UCSD-AML1 (cell line): ENCODE measurements at regions not wholly inside any gene's neighbourhood (a gene's known extent, or its start where the extent isn't known, plus 50 kb on each side); places are given as distances from the start of the nearest gene placed in this dataset.
A peak's percentile ranks its signal among the peaks of the same experiment; 100 is the strongest.
"Not testable (repeated sequence)": the region's sequence is repeated elsewhere in the genome, so short reads cannot be mapped to it uniquely, and the experiment has no call there.

Experiments used
- DNase-seq: peaks from one replicate; lab custom pipeline; 2025; ENCODE audit not compliant: unreplicated experiment; lab: John Stamatoyannopoulos, UW

DNA sequence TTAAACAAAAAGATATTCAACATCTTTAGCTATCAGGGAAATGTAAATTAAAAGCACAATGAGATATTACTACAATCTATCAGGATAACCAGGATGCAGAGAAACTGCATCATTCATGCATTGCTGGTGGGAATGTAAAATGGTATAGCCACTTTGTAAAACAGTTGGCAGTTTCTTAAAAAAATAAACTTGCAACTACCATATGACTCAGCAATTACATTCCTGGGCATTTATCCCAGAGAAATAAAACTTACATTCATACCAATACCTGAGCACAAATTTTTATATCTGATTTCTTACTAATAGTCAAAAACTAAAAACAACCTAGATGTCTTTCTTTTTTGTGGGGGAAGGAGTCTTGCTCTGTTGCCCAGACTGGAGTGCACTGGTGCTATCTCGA lies 190.3 kb upstream of the TAB2 start:
- DNase-seq: no peak

DNA sequence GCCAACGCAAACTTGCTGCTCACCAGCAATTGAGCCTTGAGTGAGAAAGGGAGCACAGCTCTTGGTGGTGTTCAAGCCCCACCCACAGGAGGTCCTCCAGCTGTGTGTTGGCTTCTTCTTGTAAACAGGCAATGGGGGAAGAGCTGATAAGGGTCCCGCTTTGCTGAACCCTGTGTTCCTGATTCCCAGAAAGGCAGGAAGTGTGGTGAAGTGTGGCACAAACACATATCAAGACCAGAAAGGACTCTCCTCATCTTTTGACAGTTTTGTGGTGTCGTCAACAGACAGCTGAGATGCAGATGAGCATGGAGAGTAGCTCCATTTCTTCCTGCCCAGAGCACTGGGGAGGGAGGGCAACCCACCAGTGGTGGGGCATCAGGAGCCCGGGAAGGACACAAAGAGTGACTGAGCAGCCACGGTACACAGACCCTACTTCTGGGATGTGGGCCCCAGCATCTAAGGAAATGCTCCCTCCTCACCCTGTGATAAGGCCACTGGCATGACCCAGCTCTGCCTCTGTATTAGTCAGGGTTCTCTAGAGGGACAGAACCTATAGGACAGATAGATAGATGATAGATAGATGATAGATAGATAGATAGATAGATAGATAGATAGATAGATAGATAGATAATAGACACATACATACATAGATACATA lies 188.9 kb upstream of the TAB2 start:
- DNase-seq: peak; percentile 86

DNA sequence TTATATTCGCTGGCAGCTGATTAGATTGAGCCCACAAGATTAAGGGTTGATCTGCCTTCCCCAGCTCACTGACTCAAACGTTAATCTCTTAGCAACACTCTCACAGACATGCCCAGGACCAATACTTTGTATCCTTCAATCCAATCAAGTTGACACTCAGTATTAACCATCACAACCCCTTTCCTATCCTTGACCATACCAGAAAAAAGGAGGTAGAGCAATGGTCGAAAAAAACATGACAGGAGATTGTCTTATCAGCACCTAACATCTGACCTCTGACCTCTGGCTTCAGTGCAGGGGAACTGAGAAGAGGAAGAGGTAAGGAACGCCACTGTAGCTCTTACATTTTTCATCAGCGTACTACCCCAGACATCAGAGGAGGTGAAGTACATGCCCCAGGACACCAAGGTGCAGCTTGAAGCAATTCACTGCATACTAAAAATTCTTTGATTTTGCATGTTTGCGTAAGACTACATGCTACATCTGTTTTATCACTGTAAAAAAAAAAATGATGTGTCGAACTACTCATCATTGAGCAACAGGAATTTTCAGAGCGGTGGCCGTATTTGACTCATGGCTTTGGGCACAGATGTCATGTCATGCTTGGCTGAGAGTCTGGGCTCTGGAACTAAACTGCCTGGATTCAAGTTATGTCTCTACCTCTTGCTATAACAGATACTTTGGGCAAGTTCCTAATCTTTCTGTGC lies 188.0 kb upstream of the TAB2 start:
- no peak for DNase-seq

DNA sequence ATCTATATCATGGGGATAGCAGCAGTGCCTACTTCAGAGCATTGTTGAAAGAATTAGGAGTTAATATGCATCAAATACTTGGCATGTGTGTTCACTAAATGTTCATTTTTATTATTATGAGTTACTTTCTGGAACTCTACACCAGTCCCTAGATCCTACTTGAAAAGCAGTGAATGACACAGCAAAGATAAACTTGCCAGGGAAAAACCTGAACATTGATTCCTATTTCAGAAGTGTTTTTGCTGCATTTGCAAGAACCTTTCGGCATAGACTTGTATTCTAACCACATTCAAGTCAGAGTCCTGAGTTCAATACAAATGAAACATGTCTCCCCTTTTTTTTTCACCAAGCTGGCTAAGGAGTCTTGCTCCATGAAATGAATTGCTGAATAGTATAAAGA lies 187.4 kb upstream of the TAB2 start:
- DNase-seq: no peak

DNA sequence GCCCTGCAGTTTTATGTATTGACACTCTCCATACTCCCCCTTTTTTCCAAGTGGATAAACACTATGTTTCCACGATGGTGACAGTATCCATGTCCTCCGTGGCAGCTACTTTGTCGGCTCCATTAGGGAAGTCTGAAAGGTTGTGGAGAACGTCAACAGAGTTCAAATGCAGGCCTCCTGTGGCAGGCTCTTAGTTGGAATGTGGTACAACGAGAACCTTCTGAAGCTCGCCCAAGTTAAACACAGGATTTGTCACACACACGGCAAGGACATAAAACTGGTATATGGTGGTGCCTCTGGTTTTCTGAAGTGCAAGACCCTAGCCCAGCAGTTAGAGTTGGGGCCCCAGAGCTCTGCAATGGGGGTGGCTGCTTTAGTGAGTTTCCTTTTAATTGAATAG lies 187.0 kb upstream of the TAB2 start:
- no peak for DNase-seq

DNA sequence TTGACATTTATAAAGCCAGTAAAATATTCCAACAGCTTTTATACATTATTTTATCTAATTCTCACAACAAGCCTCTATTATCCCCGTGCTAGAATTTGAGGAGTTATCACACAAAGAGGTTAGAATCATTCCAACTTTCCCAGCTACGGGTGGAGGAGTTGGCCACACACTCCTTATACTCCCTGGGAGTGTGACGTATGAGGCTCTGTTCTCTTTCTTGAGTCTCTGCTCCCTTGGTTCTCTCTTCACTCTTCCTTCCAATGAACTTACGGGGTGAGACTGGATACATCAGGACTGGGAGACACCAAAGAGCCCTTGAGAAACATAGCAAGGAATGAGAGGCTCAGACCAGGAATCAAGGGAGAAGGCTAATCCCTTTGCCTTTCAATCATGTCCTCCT lies 185.6 kb upstream of the TAB2 start:
- DNase-seq: no peak

DNA sequence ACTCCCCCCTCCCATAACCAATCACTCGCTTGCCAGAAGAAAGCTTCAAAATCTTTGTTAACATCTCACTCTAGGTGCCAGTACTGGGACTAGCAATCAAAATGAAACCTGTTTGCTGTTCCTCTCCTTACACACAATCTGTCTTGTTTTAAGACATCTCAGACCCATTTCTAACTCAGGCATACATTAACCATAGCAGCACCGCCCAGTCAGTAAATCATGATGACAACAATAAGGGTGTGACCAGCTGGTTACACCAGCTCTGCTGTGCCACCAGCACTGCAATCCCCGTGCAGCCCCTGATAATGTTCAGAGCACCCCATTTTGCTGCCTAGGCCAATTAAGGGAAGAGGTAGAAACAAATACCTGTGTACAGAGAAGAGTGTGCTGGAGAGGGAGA lies 185.2 kb upstream of the TAB2 start:
- no peak for DNase-seq

DNA sequence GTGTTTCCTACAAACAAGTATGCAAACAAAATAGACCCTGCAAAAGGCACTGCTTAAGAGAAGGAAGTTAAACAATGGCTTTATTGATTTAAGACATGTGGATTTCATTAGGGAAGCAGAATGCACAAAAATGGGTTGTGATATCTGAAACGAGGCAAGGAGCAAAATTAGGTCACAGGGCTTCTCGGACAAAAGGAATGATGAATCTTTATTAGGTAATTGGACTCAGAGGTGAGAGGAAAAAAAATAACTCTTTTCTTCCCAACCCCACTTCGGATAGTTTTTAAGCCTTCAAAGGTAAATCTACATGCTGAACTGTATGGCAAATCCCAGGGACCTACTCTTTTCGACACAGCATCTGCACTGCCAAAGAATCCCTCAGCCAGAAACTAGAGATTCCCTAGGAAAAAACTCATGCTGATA lies 183.0 kb upstream of the TAB2 start:
- no peak for DNase-seq

DNA sequence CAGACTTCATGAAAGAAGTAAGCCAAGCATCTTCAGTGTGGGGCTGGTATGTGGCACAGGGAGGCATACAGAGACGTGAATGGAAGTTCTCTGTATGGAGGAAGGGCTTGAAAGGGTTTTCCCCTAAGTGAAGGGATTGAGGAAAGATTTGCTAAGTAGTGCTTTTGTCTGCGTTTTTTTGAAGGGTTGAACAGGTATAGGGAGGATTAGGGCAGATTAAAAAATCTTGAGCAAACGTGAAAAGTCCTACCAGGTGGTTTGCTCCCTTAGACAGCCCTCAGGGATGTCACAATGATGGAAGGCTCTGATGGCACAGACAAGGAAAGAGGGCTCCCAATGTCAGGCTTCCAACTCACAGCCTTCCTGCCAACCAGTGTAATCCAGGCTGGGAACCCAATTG lies 181.7 kb upstream of the TAB2 start:
- no peak for DNase-seq

DNA sequence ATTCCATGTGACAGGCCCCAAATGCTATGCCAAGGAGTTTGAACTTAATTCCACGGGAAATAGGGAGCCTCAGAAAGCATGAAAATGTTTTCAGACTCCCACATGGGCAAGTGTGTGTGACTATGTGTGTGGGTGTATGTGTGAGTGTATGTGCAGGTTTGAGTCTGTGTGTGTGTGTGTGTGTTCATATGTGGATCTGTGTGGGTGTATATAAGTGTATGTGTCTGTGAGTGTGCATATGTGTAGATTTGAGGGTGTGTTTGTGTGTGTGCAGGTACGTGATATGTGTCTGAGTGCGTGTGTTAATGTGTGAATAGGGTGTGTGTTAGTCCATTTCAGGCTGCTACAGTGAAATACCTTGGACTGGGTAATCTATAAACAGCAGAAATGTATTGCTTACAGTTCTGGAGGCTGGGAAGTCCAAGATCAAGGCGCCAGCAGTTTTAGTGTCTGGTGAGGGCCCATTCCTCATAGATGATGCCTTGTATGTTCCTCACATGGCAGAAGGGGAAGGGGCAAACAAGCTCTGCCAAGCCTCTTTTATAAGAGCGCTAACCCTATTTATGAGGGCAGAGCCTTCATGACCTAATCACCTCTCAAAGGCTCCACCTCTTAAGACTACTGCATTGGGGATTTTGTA lies 181.1 kb upstream of the TAB2 start:
- DNase-seq: no peak

DNA sequence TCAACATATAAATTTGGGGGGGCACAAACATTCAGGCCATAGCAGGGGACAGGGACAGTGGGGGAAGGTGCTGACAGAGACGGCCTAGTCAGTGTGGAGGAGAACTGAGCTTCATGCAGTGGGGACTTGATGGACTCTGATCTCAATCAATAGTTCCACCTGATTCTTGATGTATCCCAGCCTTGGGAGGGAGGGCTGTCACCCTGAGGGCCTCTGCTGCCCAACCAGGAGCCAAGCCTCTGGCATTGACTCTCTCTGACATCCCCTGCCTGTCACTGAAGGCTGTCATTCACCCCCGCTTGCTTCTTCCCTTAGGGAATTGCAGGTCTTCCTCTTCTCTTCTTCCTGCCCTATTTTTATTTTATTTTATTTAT lies 180.6 kb upstream of the TAB2 start:
- DNase-seq: no peak

DNA sequence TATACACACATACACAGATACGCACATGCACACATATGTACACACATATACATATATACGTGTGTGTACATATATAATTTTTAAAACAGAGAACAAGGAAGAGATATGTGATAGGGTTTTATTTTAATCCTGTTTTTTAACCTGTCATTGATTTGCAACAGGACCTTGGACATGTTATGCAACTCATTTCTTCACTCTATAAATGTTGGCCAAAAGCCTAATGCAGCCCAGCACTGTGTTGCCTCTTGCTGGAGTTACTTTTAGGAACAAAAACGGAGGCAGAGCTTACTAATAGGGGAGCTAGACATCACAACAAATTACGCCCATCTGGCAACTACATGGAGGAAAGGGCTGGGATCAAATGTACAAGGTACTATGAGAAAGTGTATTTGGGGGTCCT lies 179.9 kb upstream of the TAB2 start:
- no peak for DNase-seq

DNA sequence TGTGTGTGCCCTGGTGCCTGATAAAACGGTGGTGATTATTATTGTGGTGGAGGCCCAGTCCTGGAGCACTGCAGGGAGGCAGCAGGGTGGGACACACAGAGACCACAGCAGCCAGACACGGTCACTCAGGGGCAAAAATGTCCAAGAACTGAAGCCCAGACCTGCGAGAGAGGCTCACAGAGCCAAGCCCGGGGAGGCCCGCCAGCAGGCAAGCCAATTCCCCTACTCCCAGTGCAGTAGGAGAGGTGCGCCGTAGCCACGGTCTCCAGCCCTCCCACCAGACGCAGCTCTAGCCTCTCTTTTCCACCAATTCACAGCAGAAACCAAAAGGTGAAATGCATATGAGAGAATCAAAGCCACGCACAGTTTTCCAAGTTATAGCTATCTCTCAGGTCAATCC lies 179.4 kb upstream of the TAB2 start:
- DNase-seq: no peak

DNA sequence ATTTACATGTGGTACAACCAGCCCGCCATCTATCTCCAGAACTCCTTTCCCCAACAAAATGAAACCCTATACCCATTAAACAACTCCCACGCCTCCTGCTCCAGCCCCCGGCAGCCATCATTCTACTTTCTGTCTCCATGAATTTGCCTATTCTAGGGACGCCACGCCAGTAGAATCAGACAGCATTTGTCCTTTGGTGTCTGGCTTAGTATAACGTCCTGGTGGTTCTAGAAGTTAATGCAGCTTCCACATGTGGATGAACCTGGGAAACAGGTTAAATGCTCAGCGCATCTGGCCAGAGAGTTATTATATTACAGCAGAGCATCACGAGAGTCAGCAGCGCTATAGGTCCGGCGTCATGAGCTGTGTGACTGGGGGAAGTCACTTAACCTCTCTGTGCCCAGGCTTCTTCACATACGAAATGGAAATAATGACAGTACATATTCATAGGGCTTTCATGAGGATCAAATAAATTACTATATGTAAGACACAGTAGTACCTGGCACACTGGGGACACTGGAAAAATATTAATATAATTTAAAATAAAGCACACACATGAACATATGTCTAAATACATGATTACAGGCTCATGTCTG lies 178.7 kb upstream of the TAB2 start:
- no peak for DNase-seq

DNA sequence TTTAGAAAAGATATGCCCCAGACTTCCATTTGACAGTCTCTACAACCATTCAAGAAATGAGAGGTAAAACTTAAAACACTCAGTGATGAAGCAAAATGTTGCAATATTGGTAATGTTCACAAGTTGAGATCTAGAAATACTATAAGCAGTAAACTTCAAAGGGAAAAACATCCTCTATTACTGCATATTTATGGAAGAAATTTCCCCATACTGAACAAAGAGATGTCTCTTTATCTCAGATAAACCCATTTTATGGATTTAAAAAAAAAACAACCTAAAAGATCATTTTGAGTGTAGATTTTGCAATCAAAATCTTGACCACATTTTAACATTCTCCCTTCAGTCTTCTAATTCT lies 177.8 kb upstream of the TAB2 start:
- DNase-seq: no peak

DNA sequence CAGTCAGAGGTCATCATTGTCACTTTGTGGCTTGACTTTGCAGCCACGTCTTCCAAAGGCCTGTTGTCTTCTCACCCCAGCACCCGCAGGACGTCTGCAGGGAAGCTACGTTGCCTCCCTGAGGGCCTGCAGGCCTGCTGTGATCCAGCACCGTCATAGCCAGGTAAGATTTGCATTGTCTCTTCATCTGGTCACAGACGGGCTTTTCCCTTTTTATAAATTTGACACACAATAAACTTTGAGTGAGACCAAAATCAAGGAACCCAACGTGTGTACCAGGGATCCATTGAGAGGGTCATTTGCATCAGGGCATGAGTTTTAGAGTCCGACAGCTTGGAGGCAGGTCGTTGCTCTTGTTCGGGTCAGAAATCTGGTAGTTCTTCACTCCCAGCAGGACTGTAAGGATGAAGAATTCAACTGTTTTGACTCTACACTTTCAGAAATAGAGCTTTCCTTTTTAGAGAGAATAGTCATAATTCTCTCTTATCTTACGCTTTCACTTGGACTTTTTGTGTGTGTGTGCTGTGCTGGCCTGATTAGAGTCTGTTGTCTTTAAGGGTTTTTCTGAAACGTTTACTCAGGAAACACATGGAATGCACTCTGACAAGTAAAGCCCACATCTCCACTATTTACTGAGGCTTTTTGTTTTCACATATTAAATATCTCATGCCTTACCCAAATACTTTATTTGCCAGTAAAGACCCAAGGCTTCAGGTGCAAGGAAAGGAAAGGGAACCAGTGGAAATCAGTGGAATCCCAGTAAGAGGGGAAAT lies 177.2 kb upstream of the TAB2 start:
- no peak for DNase-seq

DNA sequence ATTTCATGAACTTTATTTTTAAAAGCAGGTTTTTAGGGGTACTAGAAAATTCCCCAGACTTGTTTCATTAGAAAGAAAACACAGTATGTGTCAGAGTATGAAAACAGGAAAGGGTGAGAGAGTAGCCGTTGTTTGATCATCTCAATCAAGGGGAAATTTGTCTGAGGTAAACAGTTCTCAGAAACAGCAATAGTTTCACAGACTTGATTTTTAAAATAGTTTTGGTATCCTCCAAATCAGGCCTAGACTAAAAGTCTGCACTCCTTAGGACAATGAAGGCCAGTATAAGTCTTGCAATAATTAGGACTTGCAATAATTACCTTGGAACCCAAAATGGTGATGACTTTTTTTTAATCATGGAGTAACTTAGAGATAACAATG lies 176.6 kb upstream of the TAB2 start:
- no peak for DNase-seq

DNA sequence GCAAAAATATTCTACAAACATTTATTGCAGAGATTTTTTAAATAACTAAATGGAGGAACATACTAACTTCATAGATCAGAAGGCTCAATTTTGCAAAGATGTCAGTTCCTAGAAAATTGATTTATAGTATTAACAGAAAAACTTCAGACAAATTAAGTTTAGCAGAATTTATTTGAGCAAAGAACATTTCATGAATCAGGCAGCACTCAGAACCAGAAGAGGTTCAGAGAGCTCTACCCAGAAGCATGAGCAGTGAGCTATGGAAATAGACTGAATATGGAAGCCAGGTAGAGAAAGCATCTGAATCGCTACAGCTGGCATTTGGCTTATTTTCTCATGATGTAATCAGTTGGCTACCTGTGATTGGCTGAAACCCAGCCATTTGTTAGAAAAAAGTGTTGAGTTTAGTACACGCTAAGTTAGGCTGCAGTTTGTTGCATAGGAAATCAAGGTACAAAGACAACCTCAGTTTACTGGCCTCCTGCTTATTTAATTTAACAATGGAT lies 174.5 kb upstream of the TAB2 start:
- no peak for DNase-seq

DNA sequence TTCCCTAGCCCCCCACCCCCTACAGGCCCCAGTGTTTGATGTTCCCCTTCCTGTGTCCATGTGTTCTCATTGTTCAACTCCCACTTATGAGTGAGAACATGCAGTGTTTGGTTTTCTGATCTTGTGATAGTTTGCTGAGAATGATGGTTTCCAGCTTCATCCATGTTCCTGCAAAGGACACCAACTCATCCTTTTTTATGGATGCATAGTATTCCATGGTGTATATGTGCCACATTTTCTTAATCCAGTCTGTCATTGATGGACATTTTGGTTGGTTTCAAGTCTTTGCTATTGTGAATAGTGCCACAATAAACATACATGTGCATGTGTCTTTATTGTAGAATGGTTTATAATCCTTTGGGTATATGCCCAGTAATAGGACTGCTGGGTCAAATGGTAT lies 171.7 kb upstream of the TAB2 start:
- not testable (repeated sequence) for DNase-seq

DNA sequence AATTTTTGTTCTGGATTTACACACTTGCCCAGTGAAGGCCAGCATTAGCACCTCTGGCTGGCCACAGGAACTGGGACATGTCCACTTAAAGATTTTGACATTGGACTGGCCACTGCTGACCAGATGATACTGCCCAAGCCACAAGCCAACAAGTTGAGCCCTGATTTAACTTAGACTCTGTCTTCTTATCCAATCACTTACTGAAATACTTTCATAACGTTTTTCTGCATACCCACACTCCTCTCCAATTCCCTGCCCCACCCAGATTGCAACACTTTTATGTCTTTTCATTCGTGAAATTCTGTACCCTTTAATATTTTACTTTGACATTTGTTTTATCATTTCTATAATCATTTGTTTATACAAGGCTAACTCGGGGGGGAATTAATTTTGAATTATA lies 170.3 kb upstream of the TAB2 start:
- DNase-seq: no peak

DNA sequence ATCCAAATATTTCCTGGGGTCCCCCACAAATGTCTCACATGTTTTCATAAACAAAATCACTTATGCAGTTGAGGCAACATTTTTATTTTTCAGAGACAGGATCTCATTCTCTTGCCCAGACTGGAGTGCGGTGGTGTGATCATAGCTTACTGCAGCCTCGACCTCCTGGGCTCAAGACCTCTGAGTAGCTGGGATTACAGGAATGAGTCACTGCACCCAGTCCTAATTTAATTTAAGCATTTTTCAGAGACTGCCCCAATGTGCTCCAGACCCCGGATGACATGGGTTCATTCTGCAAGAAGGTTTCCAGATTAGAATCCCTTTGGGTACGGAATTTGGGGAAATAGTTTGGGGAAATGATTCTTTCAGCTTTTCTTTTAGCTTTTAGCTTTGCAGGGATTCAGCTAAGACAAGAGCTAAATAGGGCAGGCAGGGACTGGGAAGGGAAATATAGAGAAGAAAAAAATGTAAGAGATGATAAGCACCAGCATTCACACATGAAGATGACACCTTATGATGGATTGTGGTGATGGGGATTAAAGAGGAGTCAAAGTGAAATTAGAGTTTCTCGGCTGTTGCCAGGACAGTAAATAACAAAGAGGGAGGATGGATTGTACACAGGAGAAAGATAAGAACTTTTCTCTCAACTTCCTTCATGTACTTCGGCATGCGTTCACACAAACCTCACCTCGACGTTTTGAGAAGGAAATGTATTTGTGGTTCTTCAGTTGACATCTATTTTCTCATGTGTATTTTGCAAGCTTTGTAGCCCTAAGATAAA lies 169.4 kb upstream of the TAB2 start:
- DNase-seq: no peak
